ENCODE measurements at regions not wholly inside any gene's neighbourhood (a gene's known extent, or its start where the extent isn't known, plus 50 kb on each side); places are given as distances from the start of the nearest gene placed in this dataset.

DNA sequence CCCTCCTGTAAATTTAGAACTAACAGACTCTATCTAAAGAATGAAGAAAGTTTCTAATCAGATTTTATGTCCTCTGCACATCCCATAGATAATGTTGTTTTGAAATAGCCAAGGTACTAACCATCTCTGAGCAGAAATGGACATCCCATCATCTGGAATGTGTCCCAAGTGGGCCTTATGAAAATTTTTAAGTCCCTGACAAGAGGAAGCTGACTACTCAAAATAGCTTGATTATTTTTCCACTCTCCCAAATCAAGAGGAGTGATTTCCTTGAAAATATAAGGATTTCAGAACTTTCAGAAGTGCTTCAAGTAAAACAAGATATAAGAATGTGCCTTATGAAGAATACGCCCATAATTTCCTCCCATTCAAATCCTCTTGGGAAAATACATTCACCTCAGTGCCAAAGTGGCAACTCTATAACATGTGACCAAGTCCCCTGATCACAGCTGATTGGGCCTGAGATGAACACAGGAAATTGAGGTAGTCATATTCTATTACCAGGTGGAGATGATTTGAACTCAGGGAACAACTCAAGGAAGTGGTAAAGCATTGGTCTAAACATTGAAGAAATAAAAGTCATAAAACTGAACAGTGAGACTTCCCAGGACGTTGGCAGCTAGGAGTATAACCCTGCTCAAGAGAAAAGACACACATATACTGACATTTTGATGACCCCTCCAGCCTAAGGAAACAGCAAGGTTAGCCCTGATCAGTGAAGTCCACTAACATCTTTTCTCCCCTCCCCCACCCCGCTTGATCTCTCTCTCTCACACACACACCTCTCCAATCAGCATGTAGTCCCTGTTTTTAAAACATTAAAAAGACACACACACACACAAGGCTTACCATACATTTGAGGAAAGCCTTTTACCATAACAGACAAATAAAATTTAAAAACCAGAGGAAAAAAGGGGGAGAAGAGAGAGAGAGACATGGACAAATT, 70.8 kb upstream of the TEAD1 start:
- H3K79me2 ChIP-seq (ENCODE audit: insufficient read depth) = no peaks in the 10 kb centered on the region
- TF ChIP-seq NFIC (IDR thresholded peaks at IDR 0.05; ENCODE audit: borderline replicate concordance) = no peak
- TF ChIP-seq GABPA (IDR thresholded peaks at IDR 0.05; ENCODE audit: low read depth) = no peak
- TF ChIP-seq SMC3 (IDR thresholded peaks at IDR 0.05; ENCODE audit: low read depth, low read length) = no peak
- no peak for TF ChIP-seq FOXM1 (IDR thresholded peaks at IDR 0.05; ENCODE audit: low read depth)
- TF ChIP-seq MEF2A (IDR thresholded peaks at IDR 0.05; ENCODE audit: borderline replicate concordance, low read depth) = no peak
- no peak for TF ChIP-seq EP300 (IDR thresholded peaks at IDR 0.05; ENCODE audit: borderline replicate concordance in 1 of 2, low read depth in 1 of 2, low read length in 1 of 2)
- no peak for TF ChIP-seq CHD2 (IDR thresholded peaks at IDR 0.05; ENCODE audit: low read length, partially characterized antibody)
- TF ChIP-seq TEAD4 (IDR thresholded peaks at IDR 0.05; ENCODE audit: borderline replicate concordance, insufficient read depth) = no peak
- no peak for TF ChIP-seq RFX5 (IDR thresholded peaks at IDR 0.05; ENCODE audit: low read length)
- TF ChIP-seq RAD21 (IDR thresholded peaks at IDR 0.05; ENCODE audit: low read length) = no peak
- no peak for TF ChIP-seq YY1 (IDR thresholded peaks at IDR 0.05; ENCODE audit: low read depth)
- TF ChIP-seq, protein P1, sequence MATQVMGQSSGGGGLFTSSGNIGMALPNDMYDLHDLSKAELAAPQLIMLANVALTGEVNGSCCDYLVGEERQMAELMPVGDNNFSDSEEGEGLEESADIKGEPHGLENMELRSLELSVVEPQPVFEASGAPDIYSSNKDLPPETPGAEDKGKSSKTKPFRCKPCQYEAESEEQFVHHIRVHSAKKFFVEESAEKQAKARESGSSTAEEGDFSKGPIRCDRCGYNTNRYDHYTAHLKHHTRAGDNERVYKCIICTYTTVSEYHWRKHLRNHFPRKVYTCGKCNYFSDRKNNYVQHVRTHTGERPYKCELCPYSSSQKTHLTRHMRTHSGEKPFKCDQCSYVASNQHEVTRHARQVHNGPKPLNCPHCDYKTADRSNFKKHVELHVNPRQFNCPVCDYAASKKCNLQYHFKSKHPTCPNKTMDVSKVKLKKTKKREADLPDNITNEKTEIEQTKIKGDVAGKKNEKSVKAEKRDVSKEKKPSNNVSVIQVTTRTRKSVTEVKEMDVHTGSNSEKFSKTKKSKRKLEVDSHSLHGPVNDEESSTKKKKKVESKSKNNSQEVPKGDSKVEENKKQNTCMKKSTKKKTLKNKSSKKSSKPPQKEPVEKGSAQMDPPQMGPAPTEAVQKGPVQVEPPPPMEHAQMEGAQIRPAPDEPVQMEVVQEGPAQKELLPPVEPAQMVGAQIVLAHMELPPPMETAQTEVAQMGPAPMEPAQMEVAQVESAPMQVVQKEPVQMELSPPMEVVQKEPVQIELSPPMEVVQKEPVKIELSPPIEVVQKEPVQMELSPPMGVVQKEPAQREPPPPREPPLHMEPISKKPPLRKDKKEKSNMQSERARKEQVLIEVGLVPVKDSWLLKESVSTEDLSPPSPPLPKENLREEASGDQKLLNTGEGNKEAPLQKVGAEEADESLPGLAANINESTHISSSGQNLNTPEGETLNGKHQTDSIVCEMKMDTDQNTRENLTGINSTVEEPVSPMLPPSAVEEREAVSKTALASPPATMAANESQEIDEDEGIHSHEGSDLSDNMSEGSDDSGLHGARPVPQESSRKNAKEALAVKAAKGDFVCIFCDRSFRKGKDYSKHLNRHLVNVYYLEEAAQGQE (IDR thresholded peaks at IDR 0.05; ENCODE audit: low read depth, low read length) = no peak
- H3K27me3 ChIP-seq (ENCODE audit: insufficient read depth) = no peaks in the 10 kb centered on the region
- no peaks in the 10 kb centered on the region for H4K20me1 ChIP-seq (ENCODE audit: insufficient read depth)
- ChIA-PET CTCF (interaction anchor here (0.8 kb wide), 1 partner anchor 371 kb away, joined by 3 read pairs; no protein-coding TSS in a partner anchor), POLR2A (interaction anchor here (0.7 kb wide), 1 partner anchor 1517 kb away, joined by 3 read pairs; no protein-coding TSS in a partner anchor)
- no peak overlapping the region for H2AFZ ChIP-seq (ENCODE audit: low read depth)
- H3K4me3 ChIP-seq (ENCODE audit: low read depth in 2 of 2, low read length in 1 of 2) = no peak overlapping the region
- H3K9me2 ChIP-seq = no peaks in the 10 kb centered on the region
- no peaks in the 10 kb centered on the region for H3K36me3 ChIP-seq (replicated peaks in 1 of 2; ENCODE audit: control insufficient read depth in 1 of 2, insufficient read depth in 2 of 2, low read length in 1 of 2)
- H3K9me3 ChIP-seq = no peaks in the 10 kb centered on the region
- H3K9ac ChIP-seq = no peak overlapping the region
- peaks cover 0 to 2% of the 10 kb centered on the region in 2 experiments; a peak in 2 of 4 replicates for H3K4me1 ChIP-seq (ENCODE audit: control insufficient read depth in 1 of 2, insufficient read depth in 2 of 2, low read depth in 1 of 2, low read length in 1 of 2)
- WGBS (ENCODE audit: low lambda C conversion rate) = 90% methylated on average over 3 of the region's 3 CpGs
- H3K27ac ChIP-seq (ENCODE audit: low read depth in 2 of 2, low read length in 1 of 2) = no peak overlapping the region
- no peak overlapping the region for H3K4me2 ChIP-seq
- DNase-seq = no peak
- H3F3A ChIP-seq (replicated peaks; ENCODE audit: insufficient read depth) = peaks cover 24% of the 10 kb centered on the region

GRCh38 chr11:12604557-12605153, 69.6 kb upstream of the TEAD1 start:
- no peak overlapping the region for H3K4me3 ChIP-seq (ENCODE audit: low read depth in 2 of 2, low read length in 1 of 2)
- no peaks in the 10 kb centered on the region for H3K27me3 ChIP-seq (ENCODE audit: insufficient read depth)
- H4K20me1 ChIP-seq (ENCODE audit: insufficient read depth) = no peaks in the 10 kb centered on the region
- no peaks in the 10 kb centered on the region for H3K79me2 ChIP-seq (ENCODE audit: insufficient read depth)
- H3K9ac ChIP-seq = no peak overlapping the region
- DNase-seq = no peak
- H3F3A ChIP-seq (replicated peaks; ENCODE audit: insufficient read depth) = peaks cover 24% of the 10 kb centered on the region
- POLR2A ChIA-PET = no interaction called here
- H3K27ac ChIP-seq (ENCODE audit: low read depth in 2 of 2, low read length in 1 of 2) = peak overlapping the region; percentile 39 to 66; a peak in 1 of 4 replicates
- no peak overlapping the region for H3K4me2 ChIP-seq
- peak; percentile 29; the same call in 1 of the 2 replicates for TF ChIP-seq TCF12 (IDR thresholded peaks at IDR 0.05)
- TF ChIP-seq GATA2 (CRISPR knock-in tag; IDR thresholded peaks at IDR 0.05) = no peak
- no peak for TF ChIP-seq USF1 (IDR thresholded peaks at IDR 0.05; ENCODE audit: borderline replicate concordance, low read depth)
- H2AFZ ChIP-seq (ENCODE audit: low read depth) = no peak overlapping the region
- CTCF ChIA-PET = no interaction called here
- H3K36me3 ChIP-seq (replicated peaks in 1 of 2; ENCODE audit: control insufficient read depth in 1 of 2, insufficient read depth in 2 of 2, low read length in 1 of 2) = no peaks in the 10 kb centered on the region
- no peaks in the 10 kb centered on the region for H3K9me2 ChIP-seq
- WGBS (ENCODE audit: low lambda C conversion rate) = 39% methylated on average over 1 of the region's 1 CpG
- H3K9me3 ChIP-seq = no peaks in the 10 kb centered on the region
- H3K4me1 ChIP-seq (ENCODE audit: control insufficient read depth in 1 of 2, insufficient read depth in 2 of 2, low read depth in 1 of 2, low read length in 1 of 2) = no peaks in the 10 kb centered on the region; a peak in 1 of 4 replicates

All from SK-N-SH (cell line).